ENCODE measurements at regions not wholly inside any gene's neighbourhood (a gene's known extent, or its start where the extent isn't known, plus 50 kb on each side); places are given as distances from the start of the nearest gene placed in this dataset.

DNA sequence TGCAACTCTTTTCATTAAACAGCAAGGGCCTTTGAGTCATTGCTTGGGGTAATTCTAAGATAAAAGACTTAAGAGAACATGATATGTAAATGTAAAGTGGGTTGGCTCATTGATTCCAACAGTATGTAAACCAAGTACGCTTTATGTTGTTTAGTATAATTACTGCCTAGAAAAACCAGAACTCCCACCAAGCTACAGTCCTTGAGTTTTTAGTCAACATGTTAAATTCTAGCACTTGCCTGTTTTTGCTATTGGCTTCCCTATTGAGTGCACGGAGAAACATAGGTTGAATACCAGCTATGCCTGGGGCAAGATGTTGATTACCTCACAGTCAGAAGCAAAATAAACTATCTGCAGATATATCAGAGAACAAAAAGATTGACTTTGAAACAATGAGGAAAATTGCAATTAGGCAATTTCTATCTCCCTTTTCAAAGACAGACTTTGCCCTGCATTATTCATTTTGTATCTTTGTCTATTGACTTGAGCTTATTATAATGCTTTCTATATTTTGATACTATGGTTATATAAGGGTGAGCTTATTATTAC is 179.3 kb downstream of the ZPLD1 start:
- TF ChIP-seq, protein P1, sequence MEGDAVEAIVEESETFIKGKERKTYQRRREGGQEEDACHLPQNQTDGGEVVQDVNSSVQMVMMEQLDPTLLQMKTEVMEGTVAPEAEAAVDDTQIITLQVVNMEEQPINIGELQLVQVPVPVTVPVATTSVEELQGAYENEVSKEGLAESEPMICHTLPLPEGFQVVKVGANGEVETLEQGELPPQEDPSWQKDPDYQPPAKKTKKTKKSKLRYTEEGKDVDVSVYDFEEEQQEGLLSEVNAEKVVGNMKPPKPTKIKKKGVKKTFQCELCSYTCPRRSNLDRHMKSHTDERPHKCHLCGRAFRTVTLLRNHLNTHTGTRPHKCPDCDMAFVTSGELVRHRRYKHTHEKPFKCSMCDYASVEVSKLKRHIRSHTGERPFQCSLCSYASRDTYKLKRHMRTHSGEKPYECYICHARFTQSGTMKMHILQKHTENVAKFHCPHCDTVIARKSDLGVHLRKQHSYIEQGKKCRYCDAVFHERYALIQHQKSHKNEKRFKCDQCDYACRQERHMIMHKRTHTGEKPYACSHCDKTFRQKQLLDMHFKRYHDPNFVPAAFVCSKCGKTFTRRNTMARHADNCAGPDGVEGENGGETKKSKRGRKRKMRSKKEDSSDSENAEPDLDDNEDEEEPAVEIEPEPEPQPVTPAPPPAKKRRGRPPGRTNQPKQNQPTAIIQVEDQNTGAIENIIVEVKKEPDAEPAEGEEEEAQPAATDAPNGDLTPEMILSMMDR (IDR thresholded peaks at IDR 0.05) = no peak
- peak; percentile 34 for TF ChIP-seq MAFK (IDR thresholded peaks at IDR 0.05; ENCODE audit: partially characterized antibody)
- CTCF ChIA-PET = no interaction called here
- FAIRE-seq = no peak
- Histone ChIP-seq H3K4me3 (no peak overlapping the region), H3K9me3 (no peaks in the 10 kb centered on the region), H3K4me1 (no peaks in the 10 kb centered on the region), H3K4me2 (no peak overlapping the region), H3K27ac (no peak overlapping the region)
- ATAC-seq = no peak
- WGBS (ENCODE audit: missing lambda C conversion rate) = 7% methylated on average over 2 of the region's 2 CpGs
- no peak for DNase-seq (ENCODE audit: low read depth in 1 of 2, low spot score in 1 of 2)
- POLR2A ChIA-PET = no interaction called here

- no peak overlapping the region for H3K4me3 ChIP-seq
- no peaks in the 10 kb centered on the region for H3K9me3 ChIP-seq
- no peak for TF ChIP-seq ZSCAN20 (CRISPR knock-in tag; IDR thresholded peaks at IDR 0.05)
- TF ChIP-seq MAFK (IDR thresholded peaks at IDR 0.05; ENCODE audit: partially characterized antibody) = no peak
- TF ChIP-seq RARB (CRISPR knock-in tag; IDR thresholded peaks at IDR 0.05) = no peak
- TF ChIP-seq HOXB13 (CRISPR knock-in tag; IDR thresholded peaks at IDR 0.05; ENCODE audit: low read depth) = no peak
- no peak for TF ChIP-seq BCL3 (IDR thresholded peaks at IDR 0.05)
- TF ChIP-seq, protein P2, sequence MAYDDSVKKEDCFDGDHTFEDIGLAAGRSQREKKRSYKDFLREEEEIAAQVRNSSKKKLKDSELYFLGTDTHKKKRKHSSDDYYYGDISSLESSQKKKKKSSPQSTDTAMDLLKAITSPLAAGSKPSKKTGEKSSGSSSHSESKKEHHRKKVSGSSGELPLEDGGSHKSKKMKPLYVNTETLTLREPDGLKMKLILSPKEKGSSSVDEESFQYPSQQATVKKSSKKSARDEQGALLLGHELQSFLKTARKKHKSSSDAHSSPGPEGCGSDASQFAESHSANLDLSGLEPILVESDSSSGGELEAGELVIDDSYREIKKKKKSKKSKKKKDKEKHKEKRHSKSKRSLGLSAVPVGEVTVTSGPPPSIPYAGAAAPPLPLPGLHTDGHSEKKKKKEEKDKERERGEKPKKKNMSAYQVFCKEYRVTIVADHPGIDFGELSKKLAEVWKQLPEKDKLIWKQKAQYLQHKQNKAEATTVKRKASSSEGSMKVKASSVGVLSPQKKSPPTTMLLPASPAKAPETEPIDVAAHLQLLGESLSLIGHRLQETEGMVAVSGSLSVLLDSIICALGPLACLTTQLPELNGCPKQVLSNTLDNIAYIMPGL (CRISPR knock-in tag; IDR thresholded peaks at IDR 0.05; ENCODE audit: borderline replicate concordance) = no peak
- TF ChIP-seq, protein P3, sequence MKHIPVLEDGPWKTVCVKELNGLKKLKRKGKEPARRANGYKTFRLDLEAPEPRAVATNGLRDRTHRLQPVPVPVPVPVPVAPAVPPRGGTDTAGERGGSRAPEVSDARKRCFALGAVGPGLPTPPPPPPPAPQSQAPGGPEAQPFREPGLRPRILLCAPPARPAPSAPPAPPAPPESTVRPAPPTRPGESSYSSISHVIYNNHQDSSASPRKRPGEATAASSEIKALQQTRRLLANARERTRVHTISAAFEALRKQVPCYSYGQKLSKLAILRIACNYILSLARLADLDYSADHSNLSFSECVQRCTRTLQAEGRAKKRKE (CRISPR knock-in tag; IDR thresholded peaks at IDR 0.05; ENCODE audit: low read depth) = no peak
- TF ChIP-seq POLR2AphosphoS2 (conservative IDR thresholded peaks at IDR 0.05; ENCODE audit: low read length) = no peak
- no peak for TF ChIP-seq HDAC2 (IDR thresholded peaks at IDR 0.05)
- no peak for TF ChIP-seq USF2 (IDR thresholded peaks at IDR 0.05)
- no peak for TF ChIP-seq HEYL (CRISPR knock-in tag; IDR thresholded peaks at IDR 0.05)
- TF ChIP-seq ZC3H11A (IDR thresholded peaks at IDR 0.05) = no peak
- no peak for TF ChIP-seq JUNB (IDR thresholded peaks at IDR 0.05)
- TF ChIP-seq ZNF302 (CRISPR knock-in tag; IDR thresholded peaks at IDR 0.05) = no peak
- TF ChIP-seq PHF8 (IDR thresholded peaks at IDR 0.05; ENCODE audit: borderline replicate concordance, low read depth) = no peak
- 41% methylated on average over 2 of the region's 2 CpGs for WGBS (ENCODE audit: missing lambda C conversion rate)
- no peak for FAIRE-seq
- H3K4me2 ChIP-seq = no peak overlapping the region
- no peak for DNase-seq (ENCODE audit: low read depth in 1 of 2, low spot score in 1 of 2)
- no peaks in the 10 kb centered on the region for H3K4me1 ChIP-seq
- ChIA-PET POLR2A (no interaction called here), CTCF (no interaction called here)
- no peak overlapping the region for H3K27ac ChIP-seq
- ATAC-seq = no peak
These were observed 179.8 kb downstream of the ZPLD1 start for GRCh38 chr3:102614585-102614984.

DNA sequence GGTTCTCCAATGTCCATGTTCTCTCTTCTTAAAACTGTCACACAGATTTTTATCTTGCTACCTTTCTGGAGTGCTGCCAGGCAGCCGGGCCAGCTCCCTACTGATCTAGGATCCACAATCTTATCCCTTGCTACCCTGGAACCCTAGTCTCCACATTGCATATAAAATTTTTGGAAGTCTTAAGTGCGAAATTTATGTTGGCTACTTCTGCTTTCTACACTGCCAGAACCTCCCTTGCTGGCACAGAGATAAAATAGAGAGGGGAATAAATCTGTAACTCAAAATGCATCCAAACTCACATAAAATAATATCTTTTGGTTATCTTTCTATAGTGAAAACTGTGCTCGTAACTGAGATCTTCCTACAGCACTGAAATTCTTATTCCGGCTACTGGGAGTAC is 182.6 kb downstream of the ZPLD1 start:
- H3K4me2 ChIP-seq = no peak overlapping the region
- no peaks in the 10 kb centered on the region for H3K9me3 ChIP-seq
- no peaks in the 10 kb centered on the region for H3K4me1 ChIP-seq
- DNase-seq (ENCODE audit: low read depth in 1 of 2, low spot score in 1 of 2) (no peak), FAIRE-seq (no peak), ATAC-seq (no peak)
- CTCF ChIA-PET = no interaction called here
- POLR2A ChIA-PET = no interaction called here
- no peak overlapping the region for H3K4me3 ChIP-seq
- H3K27ac ChIP-seq = no peak overlapping the region
- WGBS (ENCODE audit: missing lambda C conversion rate) = 14% methylated on average over 4 of the region's 4 CpGs
- no peak for TF ChIP-seq MAX (IDR thresholded peaks at IDR 0.05)
- TF ChIP-seq ZFP36 (IDR thresholded peaks at IDR 0.05; ENCODE audit: borderline replicate concordance, partially characterized antibody) = no peak
- no peak for TF ChIP-seq MAFK (IDR thresholded peaks at IDR 0.05; ENCODE audit: partially characterized antibody)
- no peak for TF ChIP-seq ESRRA (IDR thresholded peaks at IDR 0.05; ENCODE audit: borderline replicate concordance, low read length)
- TF ChIP-seq HES2 (IDR thresholded peaks at IDR 0.05) = no peak
- TF ChIP-seq TP53 (CRISPR knock-in tag; IDR thresholded peaks at IDR 0.05) = no peak
- TF ChIP-seq FOXS1 (CRISPR knock-in tag; IDR thresholded peaks at IDR 0.05) = no peak
- no peak for TF ChIP-seq JUNB (IDR thresholded peaks at IDR 0.05)
- TF ChIP-seq NPAS2 (CRISPR knock-in tag; IDR thresholded peaks at IDR 0.05; ENCODE audit: borderline replicate concordance) = no peak
- TF ChIP-seq HOXB5 (CRISPR knock-in tag; IDR thresholded peaks at IDR 0.05) = no peak
- no peak for TF ChIP-seq FOSL2 (IDR thresholded peaks at IDR 0.05)
- no peak for TF ChIP-seq FOSL2 (CRISPR knock-in tag; IDR thresholded peaks at IDR 0.05)
- no peak for TF ChIP-seq PHF8 (IDR thresholded peaks at IDR 0.05; ENCODE audit: borderline replicate concordance, low read depth)
- TF ChIP-seq EP300 (IDR thresholded peaks at IDR 0.05) = no peak
- no peak for TF ChIP-seq FOSB (CRISPR knock-in tag; IDR thresholded peaks at IDR 0.05)
- TF ChIP-seq RARB (CRISPR knock-in tag; IDR thresholded peaks at IDR 0.05) = no peak

All from A549 (cell line).